ENCODE measurements at regions not wholly inside any gene's neighbourhood (a gene's known extent, or its start where the extent isn't known, plus 50 kb on each side); places are given as distances from the start of the nearest gene placed in this dataset.
"Not testable (repeated sequence)": the region's sequence is repeated elsewhere in the genome, so short reads cannot be mapped to it uniquely, and the experiment has no call there.

DNA sequence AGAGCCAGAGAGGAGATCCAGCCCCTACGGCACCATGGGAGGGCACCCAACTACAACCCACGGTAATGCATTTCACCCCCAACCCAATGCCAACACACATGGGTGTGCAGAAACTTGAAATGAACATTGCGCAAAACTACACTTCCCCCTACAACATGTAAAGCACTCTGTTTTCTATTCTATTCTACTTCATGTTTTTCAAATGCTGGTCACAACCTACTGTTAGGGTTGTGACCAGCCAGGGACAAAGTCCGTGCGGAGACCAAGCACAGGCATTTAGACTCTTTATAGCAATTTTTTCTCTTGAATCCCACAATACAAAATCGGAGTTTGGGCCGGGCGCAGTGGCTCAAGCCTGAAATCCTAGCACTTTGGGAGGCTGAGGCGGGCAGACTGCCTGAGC is 90.6 kb downstream of the MRPL14 start:
- no peak for DNase-seq

DNA sequence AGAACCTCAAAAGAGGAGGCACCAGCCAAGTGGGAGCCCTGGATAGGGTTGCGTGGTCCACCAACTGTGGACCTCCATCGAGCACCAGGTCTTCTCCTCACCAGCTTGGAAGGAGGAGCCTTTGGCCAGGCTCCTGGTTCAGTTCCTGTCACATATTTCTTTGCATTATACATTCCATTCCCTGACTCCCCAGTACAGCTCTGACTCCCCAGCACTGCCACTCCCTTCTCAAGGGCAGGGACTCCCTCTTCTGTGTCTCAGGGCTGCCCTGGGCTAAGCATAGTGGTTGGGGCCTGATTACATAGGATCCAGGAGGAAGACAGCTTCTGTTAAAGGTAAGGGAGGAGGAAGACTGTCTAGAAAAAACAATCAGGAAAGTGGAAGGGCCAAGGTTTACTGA is 91.1 kb downstream of the MRPL14 start:
- no peak for DNase-seq

DNA sequence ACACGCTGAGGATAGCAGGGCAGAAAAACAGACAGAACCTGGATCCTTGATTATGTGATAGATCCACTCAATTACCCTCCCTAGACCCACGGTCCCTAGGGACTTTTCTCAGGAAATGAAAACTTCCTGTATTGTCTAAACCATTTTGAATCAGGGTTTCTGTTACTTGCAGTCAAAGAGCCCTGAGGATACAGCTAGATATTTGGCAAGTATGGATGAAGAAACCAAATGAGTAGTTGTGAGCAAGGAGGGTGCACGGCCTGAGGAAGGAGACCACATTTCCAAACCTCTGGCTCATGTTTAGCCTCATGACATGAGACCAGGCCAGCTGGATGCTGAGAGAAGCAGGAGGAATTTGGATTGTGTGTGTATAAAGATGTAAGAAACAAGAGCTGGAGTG is 91.6 kb downstream of the MRPL14 start:
- DNase-seq = no peak

DNA sequence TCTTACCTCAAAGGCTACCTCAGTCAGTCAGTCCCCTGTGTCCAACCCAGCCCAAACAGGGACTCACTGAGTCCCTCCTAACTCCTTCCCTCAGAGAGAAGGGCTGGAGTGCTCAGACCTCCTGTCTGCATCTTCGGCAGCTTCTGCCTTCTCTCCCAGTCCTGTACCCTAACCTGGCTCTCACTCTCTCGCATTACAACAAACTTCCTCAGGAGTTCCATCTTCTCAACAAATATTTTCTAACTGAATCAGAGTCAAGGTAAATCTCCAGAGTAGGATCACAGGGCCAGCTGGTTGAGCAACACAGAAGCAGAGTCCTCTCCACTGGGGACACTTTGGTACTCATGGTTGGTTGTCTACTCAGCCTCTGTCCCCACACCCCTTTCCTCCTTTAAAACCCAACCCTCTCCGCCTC is 92.3 kb downstream of the MRPL14 start:
- no peak for DNase-seq

DNA sequence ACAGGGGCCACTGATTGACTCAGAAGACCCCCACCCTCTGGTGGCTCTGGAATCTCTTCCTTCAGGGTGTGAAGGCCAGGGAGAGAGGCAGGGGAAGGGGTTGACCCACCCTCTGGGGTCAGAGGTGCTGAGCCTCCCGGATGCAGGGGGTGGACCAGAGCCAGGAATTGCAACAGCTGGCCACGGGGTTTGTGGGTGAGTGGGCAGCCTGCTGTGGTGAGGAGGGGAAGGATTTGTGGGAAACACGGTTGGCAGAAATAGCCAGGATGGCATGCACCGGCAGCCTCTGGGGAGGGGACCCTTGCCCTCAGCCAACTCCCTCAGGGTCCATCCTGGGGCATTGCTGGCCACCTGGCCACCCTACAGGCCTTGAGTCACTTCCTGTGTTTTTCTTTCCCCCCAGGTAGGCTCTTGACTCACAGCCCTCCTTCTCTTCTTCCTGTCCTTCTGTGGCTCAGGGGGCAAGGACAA is 92.8 kb downstream of the MRPL14 start:
- no peak for DNase-seq

DNA sequence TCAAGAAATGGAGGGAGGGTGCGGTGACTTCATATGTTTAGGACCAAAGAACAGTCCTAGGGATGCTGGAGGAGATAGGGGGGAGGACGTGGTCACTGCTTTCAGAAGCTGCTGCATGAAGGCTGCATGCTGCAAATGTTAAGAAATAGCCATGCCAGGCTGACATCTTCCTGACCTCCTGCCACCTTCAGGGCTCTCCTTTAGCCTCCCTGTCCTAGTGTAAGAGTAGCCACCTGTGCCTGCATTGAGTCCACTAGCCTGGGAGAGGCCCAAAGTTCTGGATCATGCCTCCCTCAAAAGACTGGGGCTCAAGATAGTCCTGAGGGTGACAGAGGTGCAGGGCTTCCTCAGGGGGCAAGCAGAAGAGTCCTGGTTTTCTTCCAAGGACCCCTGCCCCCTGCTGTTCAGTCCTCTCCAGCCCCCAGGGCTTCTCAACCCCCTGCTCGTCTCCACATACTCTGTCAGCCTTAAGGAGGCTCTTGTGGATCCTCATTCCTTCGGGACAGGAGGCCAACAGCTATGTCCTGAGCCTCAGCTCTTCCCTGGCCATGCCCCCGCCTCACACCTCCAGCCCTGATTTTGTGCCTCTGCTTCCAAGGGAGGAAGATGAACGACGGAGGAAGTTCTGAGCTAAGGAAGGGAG is 96.3 kb downstream of the MRPL14 start:
- no peak for DNase-seq

DNA sequence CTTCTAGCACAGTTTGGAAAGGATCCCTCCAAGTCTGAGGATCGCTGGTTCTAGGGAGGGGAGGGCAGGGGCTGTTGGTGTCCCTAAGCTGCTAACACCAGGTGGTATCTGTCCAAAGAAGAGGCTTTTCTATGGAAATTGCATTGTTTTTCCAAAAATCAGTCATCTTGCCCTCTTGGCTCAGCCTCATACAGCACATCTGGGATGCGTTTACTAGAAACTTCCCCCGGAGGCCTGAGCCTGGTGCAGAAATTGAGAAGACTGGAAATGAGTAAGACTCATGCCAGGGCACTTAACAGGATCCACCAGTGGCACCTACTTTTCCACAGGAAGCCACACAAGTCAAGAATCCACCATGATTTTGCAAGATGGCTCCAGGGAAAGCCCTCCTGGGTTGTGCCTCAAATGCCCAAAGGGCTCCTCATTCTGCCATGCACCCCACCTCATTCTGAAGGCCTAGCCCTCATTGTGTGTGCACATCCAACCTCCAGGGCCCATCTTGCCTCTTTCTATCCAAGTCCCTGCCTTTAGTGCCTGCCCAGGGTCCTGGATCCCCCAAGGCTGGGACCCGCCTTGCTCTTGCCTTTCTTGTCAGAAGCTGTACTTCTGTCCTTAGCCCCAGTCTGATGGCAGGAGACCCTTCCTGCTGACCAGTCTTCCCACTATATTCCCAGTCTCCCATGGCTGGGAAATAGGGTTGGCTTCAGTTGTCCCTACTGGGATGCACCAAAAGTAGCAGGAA is 97.6 kb downstream of the MRPL14 start:
- no peak for DNase-seq

DNA sequence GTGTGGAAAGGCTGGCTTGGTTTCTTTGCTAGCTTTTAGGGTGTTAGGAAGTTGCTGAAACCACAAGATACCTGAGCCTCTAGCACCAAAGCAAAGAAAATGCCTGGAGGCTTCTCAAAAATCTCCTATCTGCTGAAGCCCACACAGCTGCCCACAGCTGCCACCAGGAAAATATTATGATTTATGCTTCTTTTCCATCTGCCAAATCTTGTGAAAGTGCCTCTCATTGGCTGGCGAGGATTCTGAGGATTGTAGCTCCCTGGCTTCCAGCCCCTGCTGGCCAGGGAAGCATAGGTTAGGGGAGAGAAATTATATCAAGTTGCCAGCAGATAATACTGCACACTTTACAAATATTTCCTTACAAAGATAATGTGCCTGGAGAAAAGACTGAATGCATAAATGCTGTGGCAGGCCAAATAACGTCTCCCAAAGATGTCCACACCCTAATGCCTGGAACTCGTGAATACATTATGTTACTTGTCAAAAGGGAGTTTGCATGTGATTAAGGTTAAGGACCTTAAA is 98.4 kb downstream of the MRPL14 start:
- DNase-seq = no peak

DNA sequence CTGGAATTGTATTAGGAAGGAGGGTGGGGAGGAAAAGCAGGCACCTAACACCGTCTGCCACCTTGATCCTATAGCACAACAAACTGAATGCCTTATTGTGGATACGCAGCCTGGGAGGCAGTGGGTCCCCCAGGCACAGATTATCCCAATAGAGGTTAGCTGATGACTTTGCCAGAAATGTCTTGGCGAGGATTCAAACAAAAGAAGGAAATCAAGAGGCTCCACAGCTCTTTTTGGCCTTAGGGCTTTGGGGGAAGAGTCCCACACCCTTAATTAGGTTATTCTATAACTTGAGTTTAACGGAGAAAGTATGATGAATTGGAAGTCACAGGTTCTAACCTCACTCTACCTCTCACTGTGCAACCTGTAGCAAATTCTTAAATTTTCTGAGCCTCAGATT is 102.0 kb downstream of the MRPL14 start:
- DNase-seq = no peak

DNA sequence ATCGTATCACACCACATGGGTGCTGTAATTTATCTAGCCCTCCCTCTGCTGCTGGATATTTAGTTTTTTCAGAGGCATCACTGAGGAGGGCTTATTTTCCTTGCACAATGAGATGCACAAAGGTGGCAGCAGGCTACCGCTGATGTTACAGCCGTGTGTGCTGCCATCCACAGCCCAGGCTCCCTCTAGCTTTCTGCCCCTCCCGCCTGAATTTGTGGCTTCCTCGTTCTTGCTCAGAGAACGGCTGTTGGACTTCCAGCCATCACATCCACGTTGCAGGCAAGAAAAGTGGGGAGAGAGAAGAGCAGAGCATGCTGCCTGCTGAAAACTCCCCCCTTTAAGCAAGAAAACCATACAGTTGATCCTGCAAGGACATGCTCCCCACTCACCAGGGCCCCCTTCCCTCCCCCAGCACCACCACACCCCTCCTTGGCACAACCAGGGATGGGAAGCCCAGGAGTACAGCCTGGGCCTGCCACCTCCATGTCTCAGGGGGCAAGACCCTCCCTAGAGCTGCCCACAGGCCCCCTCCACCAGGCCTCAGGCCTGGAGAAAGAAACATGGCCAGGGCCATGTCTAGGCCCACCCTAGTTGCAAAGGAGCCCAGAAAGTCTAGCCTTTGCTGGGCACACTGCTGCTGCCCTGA is 102.6 kb downstream of the MRPL14 start:
- DNase-seq = no peak

DNA sequence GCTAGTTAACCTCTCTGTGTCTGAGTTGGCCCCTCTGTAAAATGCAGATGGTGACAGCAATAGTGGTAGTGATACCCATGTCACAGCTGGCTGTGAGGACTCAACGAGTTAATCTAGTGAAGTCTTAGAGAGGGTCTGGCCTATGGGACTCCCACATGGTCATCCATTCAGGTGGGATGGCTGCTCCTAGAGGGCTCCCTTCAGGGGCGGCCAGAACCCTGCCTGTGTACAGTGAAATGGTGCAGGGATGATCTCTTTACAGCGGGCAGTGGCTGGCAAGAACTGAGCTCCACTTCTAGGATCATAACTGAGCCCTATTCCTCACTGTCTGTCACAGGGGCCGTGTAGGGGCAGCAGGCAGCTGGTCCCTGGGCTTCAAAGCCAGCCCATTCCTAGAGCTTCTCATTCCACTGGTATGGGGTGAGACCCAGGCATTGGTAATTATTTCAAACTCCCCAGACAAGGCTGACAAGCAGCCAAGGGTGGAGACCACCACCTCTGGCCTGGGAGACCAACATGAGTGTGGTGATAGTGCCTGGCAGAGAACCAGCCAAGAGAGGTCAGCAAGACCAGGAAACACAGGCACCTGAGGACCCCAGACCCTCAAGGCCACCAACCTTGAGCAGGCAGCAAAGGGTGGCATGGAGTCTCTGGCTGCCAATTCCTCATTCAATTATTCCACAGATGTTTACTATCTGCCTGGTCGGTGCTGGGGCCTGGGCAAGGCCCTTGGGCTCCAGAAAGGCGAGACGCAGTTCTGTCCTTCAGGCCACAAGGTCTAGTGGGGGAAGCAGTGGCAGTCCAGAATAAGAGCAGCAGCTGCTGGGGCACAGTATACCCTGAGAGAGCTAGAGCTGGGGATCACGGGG is 103.4 kb downstream of the MRPL14 start:
- DNase-seq = no peak

DNA sequence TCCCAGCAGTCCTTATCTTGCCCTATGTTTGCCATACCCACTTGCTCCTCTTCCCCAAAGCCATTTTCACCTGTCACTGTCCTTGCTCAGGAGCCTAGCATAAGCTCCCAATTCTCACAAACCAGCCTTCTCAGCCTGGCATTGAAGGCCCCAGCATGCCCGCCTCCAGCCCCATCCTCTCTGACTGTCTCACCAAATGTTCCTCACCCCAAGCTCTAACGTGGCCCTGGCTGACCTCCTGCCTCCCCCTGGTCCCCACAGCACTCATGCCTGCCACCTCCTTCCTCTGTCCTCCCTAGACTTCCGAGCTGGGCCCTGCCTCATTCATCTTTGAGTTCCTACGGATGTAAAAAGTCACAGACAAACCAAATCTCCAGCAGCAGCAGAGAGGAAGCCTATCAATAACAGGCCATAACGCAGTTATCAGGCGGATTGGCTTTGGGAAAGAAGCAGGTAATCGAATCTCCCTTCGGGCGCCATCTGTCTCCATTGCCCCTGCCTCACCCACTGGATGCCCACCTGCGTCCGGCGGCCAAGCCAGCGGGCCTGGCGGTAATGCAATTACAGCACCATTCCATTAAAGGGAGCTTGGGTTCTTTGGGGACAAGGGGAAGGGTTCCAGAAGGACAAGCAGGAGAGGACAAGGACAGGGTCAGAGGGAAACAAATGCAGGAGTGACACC is 104.4 kb downstream of the MRPL14 start:
- no peak for DNase-seq

DNA sequence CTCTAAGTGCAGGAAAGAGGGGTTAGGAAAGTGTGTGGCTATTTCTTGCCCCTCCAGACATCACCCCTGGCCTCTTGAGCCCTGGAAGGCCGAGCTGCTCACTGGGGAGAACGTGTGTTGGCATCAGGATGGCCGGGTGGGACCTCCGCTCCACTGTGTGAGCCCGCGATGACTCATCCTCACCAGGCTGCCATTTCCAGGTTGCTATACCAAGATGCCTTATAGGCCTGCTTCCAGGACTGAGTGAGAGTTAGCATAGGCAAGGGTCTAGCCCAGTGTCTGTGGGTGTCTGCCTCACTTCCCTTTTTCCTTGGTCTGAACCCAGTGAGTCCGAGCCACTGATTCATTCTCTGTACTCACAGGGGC is 105.0 kb downstream of the MRPL14 start:
- no peak for DNase-seq

DNA sequence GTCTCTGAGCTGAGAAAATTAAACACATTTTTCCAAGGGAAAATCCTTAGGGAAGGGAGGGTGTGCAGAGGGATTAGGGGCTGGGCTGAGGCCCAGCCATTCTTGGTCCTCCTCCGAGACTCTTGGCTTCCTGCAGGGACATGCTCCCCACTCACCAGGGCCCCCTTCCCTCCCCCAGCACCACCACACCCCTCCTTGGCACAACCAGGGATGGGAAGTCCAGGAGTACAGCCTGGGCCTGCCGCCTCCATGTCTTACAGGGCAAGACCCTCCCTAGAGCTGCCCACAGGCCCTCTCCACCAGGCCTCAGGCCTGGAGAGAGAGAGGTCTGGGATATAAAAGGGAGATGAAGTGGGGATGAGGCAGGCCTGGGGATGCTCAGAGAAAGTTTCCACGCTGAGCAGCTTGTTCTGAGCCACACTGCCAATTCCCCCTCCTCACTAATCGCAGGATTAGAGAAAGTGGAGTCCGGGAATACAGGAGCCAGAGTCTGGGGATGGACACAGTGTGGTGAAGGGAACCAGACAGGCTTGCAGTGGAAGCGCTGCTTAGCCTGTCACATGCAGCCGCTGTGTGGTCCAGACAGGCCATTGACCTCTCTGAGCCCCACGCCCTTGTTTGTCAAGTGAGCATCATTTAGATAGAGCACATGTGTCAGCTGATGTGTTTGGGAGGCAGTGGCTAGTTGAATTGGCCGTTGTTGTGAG is 105.5 kb downstream of the MRPL14 start:
- DNase-seq = no peak

DNA sequence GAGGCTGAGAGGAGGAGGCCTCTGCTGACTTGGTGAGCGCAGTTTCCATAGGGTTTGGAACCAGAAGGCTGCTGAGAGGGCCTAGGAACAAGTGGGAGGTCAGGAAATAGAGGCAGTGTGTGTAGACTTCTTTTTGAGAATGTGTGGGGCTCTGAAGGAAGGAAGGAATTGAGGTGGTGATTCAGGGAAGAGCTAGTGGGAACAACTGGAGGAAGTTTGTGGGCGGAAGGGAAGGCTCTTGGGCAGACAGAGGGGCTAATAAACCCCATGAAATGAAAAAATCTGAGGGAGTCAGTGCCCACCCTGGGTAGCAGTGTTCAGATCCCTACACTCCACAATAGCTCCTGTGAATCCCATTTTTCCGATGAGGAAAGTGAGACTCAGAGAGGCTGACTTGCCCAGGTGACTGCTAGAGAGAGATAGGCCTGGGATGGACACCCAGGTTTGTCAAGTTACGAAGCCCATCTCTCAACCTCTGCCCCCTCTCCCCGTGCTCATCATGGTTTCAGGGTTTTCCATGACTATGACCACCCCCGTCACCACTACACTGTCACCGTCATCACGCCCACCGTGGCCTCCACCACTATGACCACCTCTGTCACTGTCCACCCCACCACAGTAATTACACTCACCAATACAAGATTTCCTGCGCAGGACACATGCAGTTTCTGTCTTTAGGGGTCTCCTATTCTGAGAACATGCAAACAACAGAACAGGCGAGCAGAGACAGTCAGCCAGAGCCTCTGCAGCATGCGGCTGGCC is 106.4 kb downstream of the MRPL14 start:
- no peak for DNase-seq

DNA sequence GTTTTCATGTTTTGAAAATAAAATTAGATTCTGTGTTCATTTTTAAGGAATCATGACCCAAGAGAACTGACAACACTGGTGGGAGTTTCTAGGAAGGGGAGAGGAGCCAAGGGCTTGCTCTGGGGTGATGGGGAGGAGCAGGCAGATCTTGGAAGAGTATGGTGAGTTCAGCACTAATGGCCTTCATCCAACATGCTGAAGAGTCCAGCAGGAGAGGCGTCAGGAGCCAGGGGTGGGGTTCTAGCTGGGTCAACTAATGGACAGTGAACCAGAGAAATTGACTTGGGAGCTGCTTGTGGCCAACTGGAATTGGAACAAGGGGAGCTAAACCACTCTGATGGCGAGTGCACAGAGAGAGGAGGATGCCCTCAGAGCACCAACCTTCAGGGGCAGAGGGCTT is 107.1 kb downstream of the MRPL14 start:
- DNase-seq = no peak

DNA sequence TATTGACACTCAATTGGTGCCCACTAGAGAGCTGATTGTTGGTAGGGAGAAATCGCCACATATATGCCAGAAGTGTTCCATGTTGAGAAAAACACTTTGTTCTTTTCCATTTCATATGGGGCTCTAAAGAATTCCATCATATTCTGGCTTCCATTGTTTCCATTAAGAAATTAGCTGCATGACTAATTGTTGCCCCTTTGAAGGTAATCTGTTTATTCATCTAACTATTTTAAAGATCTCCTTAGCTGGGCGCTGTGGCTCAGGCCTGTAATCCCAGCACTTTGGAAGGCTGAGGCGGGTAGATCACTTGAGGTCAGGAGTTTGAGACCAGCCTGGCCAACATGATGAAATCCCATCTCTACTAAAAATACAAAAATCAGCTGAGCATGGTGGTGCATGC is 109.9 kb downstream of the MRPL14 start:
- DNase-seq = not testable (repeated sequence)

DNA sequence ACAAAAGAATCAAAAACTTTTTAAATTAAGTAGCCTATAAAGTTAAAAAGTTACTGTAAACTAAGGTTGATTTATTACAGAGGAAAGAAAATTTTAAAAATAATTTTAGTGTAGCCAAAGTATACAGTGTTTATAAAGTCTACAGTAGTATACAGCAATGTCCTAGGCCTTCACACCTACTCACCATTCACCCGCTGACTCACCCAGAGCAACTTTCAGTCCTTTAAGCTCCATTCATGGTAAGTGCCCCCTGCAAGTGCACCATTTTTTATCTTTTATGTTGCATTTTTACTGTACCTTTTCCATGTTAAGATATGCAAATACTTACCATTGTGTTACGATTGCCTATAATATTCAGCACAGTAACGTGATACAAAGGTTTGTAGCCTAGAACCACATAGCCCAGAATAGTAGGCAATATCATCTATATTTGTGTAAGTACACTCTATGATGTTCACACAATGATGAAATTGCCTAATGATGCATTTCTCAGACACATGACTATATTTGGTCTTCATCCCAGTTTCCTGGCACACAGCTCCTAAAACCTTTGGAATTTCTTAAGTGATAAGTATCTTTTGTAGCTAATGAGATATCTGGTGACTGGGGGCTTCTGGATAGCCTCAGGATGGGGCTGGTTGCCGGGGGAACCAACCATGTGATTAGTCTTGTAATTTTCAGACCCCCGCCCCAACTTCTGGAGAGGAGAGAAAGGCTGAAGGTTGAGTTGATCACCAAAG is 111.0 kb downstream of the MRPL14 start:
- no peak for DNase-seq

DNA sequence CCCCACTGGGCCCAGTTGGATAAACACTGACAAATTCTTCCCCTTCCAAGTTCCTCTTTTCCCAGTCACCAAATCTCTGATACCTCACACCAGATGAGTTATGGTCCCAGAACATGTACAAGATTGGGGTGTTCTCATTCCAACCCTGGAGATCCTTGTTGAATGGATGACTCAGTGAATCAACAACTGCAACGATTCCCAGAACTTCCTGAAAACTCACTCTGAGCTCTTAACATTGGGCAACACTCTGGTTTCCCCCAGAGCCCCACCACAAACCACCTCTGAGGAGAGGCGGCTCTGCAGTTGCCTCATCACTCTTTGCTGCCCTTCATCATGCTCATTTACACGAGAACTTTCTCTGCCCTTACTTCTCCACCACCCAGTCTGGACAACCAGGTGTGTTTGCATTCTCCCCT is 115.2 kb downstream of the MRPL14 start:
- DNase-seq = no peak

DNA sequence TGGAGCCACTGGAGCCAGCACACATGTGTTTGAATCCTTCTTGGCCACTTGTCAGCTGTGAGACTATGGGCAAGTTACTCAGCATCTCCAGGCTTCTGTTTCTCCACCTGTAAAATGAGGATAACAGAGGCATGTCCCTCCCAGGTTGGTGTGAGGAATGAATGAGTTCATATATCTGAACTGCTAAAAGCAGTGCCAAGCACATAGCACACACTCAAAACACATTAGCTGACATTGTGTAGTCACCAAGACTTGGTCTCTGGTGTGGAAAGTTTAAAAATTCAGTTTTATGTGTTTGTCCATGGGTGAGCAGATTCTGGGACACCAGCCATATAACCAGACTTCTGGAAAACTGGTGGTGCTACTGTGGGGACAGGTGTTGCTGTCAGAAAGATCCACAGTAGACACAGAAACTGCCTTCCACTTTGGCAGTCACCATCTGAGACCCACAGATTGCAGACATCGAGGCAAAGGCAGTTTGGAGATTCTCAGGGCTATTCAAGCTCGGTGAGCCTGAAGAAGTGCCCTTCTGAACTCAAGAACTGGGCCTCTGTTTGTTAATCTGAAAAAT is 115.8 kb downstream of the MRPL14 start:
- peak; percentile 74 for DNase-seq
